GM21786 (cell line): ENCODE measurements at regions not wholly inside any gene's neighbourhood (a gene's known extent, or its start where the extent isn't known, plus 50 kb on each side); places are given as distances from the start of the nearest gene placed in this dataset.
A peak's percentile ranks its signal among the peaks of the same experiment; 100 is the strongest.

ENCODE experiments used
- ATAC-seq: cut with Tn5 transposase; IDR thresholded peaks from one replicate; pipeline ENCODE4 v1.9.1; 2021; ENCODE audit not compliant: unreplicated experiment

GRCh38 chr9:80208696-80209095, 636.9 kb downstream of the TLE4 start:
- ATAC-seq: no peak

GRCh38 chr9:80204054-80204453, 632.3 kb downstream of the TLE4 start:
- no peak for ATAC-seq

- no peak for ATAC-seq
Observed at GRCh38 chr9:80197661-80198060, 625.9 kb downstream of the TLE4 start.

- no peak for ATAC-seq
Observed at GRCh38 chr9:80191108-80191507, 619.3 kb downstream of the TLE4 start.

GRCh38 chr9:80188579-80188978, 616.8 kb downstream of the TLE4 start:
- ATAC-seq: no peak

- no peak for ATAC-seq
Observed at GRCh38 chr9:80185112-80185738, 613.5 kb downstream of the TLE4 start.

- ATAC-seq: no peak
Observed at GRCh38 chr9:80177949-80178480, 606.2 kb downstream of the TLE4 start.

- no peak for ATAC-seq
Observed at GRCh38 chr9:80175286-80176150, 603.8 kb downstream of the TLE4 start.

- ATAC-seq: no peak
Observed at GRCh38 chr9:80163889-80164288, 592.1 kb downstream of the TLE4 start.

- no peak for ATAC-seq
Observed at GRCh38 chr9:80158554-80159170, 586.9 kb downstream of the TLE4 start.

GRCh38 chr9:80158131-80158530, 586.4 kb downstream of the TLE4 start:
- ATAC-seq: no peak

- ATAC-seq: no peak
Observed at GRCh38 chr9:80157561-80157983, 585.8 kb downstream of the TLE4 start.

- ATAC-seq: peak; percentile 58
Observed at GRCh38 chr9:80156756-80157472, 585.1 kb downstream of the TLE4 start.

- ATAC-seq: no peak
Observed at GRCh38 chr9:80156262-80156661, 584.5 kb downstream of the TLE4 start.

- no peak for ATAC-seq
Observed at GRCh38 chr9:80147866-80148265, 576.1 kb downstream of the TLE4 start.

GRCh38 chr9:80146466-80146865, 574.7 kb downstream of the TLE4 start:
- ATAC-seq: no peak

GRCh38 chr9:80144856-80145255, 573.1 kb downstream of the TLE4 start:
- no peak for ATAC-seq

- ATAC-seq: no peak
Observed at GRCh38 chr9:80144406-80144805, 572.6 kb downstream of the TLE4 start.

GRCh38 chr9:80143899-80144298, 572.1 kb downstream of the TLE4 start:
- ATAC-seq: peak; percentile 75

- ATAC-seq: peak; percentile 95
Observed at GRCh38 chr9:80134487-80134886, 562.7 kb downstream of the TLE4 start.

- no peak for ATAC-seq
Observed at GRCh38 chr9:80131627-80132026, 559.9 kb downstream of the TLE4 start.
